HepG2 (cell line): ENCODE measurements at regions not wholly inside any gene's neighbourhood (a gene's known extent, or its start where the extent isn't known, plus 50 kb on each side); places are given as distances from the start of the nearest gene placed in this dataset.

Source experiments
- ATAC-seq: fragments of 200-7000 bp; cut with Tn5 transposase; 3 replicates; pipeline ENCODE4 v1.9.1; 2020; ENCODE audit warnings: mild to moderate bottlenecking, moderate library complexity
- BruUV-seq: library from RNA; stranded (reverse); fragments of 400-500 nt; replicated peaks from 2 replicates; lab custom pipeline; 2021; lab: Mats Ljungman, UMichigan
- CTCF ChIA-PET: fragments of 300-600 bp; formaldehyde crosslinking; extraction: SDS; loops from one replicate; lab custom pipeline; 2021; ENCODE audit warnings: low total read pairs, inconsistent platforms, low intra/inter-chr PET ratio; lab: Yijun Ruan, JAX
- POLR2A ChIA-PET: fragments of 350-600 bp; sonication (Branson Sonifier 250); formaldehyde crosslinking; loops from one replicate; lab custom pipeline; 2020; ENCODE audit warnings: antibody characterized with exemption, inconsistent platforms; lab: Yijun Ruan, JAX
- DNase-seq: peaks from one replicate; pipeline ENCODE4 v3.0.0-alpha.2; 2015; ENCODE audit warnings: low spot score
- FAIRE-seq: peaks from 3 replicates; lab custom pipeline; 2011; peaks lifted over from hg19 to GRCh38; lab: Jason Lieb, UNC
- H2AFZ ChIP-seq: one replicate; pipeline ENCODE4 v1.6.1; 2011; ENCODE audit warnings: low read length, inconsistent platforms
- H3K27ac ChIP-seq: fragments of 300-600 bp; 3 replicates; pipeline ENCODE4 v1.8.0; 2011; ENCODE audit warnings: mixed run types, mild to moderate bottlenecking, mixed read lengths, low read length, inconsistent platforms; ENCODE audit not compliant: insufficient read depth; ENCODE audit errors: extremely low read length
- H3K27me3 ChIP-seq, 2 experiments: fragments of 200-600 bp in 1 of 2; 2 replicates in 1 of 2; 3 replicates in 1 of 2; pipeline versions ENCODE4 v1.6.0 to v1.8.0; 2011; ENCODE audit warnings: low read length in 2 of 2, mild to moderate bottlenecking in 2 of 2, moderate library complexity in 2 of 2, inconsistent platforms in 1 of 2; ENCODE audit not compliant: insufficient read depth in 2 of 2, control insufficient read depth in 1 of 2
- H3K36me3 ChIP-seq, 2 experiments: fragments of 200-600 bp in 1 of 2; replicated peaks in 1 of 2; 2 replicates in 1 of 2; 3 replicates in 1 of 2; pipeline versions ENCODE4 v1.5.1 to v1.8.0; 2011; ENCODE audit warnings: low read length in 2 of 2, inconsistent platforms in 1 of 2; ENCODE audit not compliant: insufficient read depth in 2 of 2, control insufficient read depth in 1 of 2
- H3K4me1 ChIP-seq: 2 replicates; pipeline ENCODE4 v1.5.1; 2012; ENCODE audit warnings: low read length, inconsistent platforms; ENCODE audit not compliant: insufficient read depth
- H3K4me2 ChIP-seq: 2 replicates; pipeline ENCODE4 v1.6.0; 2011; ENCODE audit warnings: low read depth, low read length, inconsistent platforms
- H3K4me3 ChIP-seq, 3 experiments: fragments of 200-600 bp in 1 of 3; sonication (generic), shearing (Covaris generic) in 1 of 3; replicated peaks in 1 of 3; 2 replicates each; pipeline ENCODE4 v1.5.1; 2011 to 2016; ENCODE audit warnings: low read length in 3 of 3, inconsistent platforms in 2 of 3, low read depth in 2 of 3, mild to moderate bottlenecking in 2 of 3, control low read depth in 1 of 3, mixed read lengths in 1 of 3; ENCODE audit not compliant: insufficient read depth in 1 of 3
- H3K79me2 ChIP-seq: one replicate; pipeline ENCODE4 v1.6.1; 2011; ENCODE audit warnings: low read length, inconsistent platforms; ENCODE audit not compliant: insufficient read depth
- H3K9ac ChIP-seq: 2 replicates; pipeline ENCODE4 v1.6.0; 2011; ENCODE audit warnings: mild to moderate bottlenecking, low read depth, low read length, inconsistent platforms; ENCODE audit not compliant: insufficient read depth
- H3K9me3 ChIP-seq: 2 replicates; pipeline ENCODE4 v1.5.1; 2012; ENCODE audit warnings: mild to moderate bottlenecking, low read length
- H4K20me1 ChIP-seq: 2 replicates; pipeline ENCODE4 v1.6.0; 2011; ENCODE audit warnings: inconsistent platforms, mild to moderate bottlenecking, low read length, moderate library complexity; ENCODE audit not compliant: insufficient read depth
- HNF1B ChIP-seq: sonication (generic); formaldehyde crosslinking; IDR thresholded peaks from 2 replicates; pipeline ENCODE4 v1.5.1; 2020; ENCODE audit warnings: mild to moderate bottlenecking, moderate library complexity, missing genetic modification reagents
- KLF12 ChIP-seq: sonication (generic); formaldehyde crosslinking; IDR thresholded peaks from 2 replicates; pipeline ENCODE4 v1.4.0; 2020; ENCODE audit warnings: missing genetic modification reagents, borderline replicate concordance
- NR2C2 ChIP-seq: sonication (generic); formaldehyde crosslinking; IDR thresholded peaks from 2 replicates; pipeline ENCODE4 v1.4.0; 2020; ENCODE audit warnings: missing genetic modification reagents, mild to moderate bottlenecking, moderate library complexity, borderline replicate concordance
- PBX2 ChIP-seq: IDR thresholded peaks from 2 replicates; pipeline ENCODE4 v1.6.1; 2016; ENCODE audit warnings: control low read depth
- ZC3H4 ChIP-seq: sonication (generic); formaldehyde crosslinking; IDR thresholded peaks from 2 replicates; pipeline ENCODE4 v1.4.0; 2020; ENCODE audit warnings: missing genetic modification reagents, borderline replicate concordance
- ZNF354B ChIP-seq: sonication (generic); formaldehyde crosslinking; IDR thresholded peaks from 2 replicates; pipeline ENCODE4 v1.8.0; 2022; ENCODE audit warnings: mild to moderate bottlenecking, missing genetic modification reagents
- ZNF407 ChIP-seq: sonication (generic); formaldehyde crosslinking; IDR thresholded peaks from one replicate; pipeline ENCODE4 v1.5.1; 2020; ENCODE audit warnings: mild to moderate bottlenecking, missing genetic modification reagents; ENCODE audit errors: not compliant biosample characterization
- ZNF687 ChIP-seq: sonication (generic); formaldehyde crosslinking; IDR thresholded peaks from 2 replicates; pipeline ENCODE4 v1.5.1; 2020; ENCODE audit warnings: mild to moderate bottlenecking, missing genetic modification reagents, moderate library complexity
- WGBS: methylation state at CpG from one replicate; pipeline ENCODE4 v1.1.6; 2017; ENCODE audit warnings: low lambda C conversion rate; 5-methylcytosine and 5-hydroxymethylcytosine counted together
- in situ Hi-C: cut with HindIII; loops from 2 replicates; pipeline ENCODE4 v1.10.0; 2017; ENCODE audit warnings: low pct_unique_long_range_greater_than_20kb; ENCODE audit not compliant: extremely low pct_ligation_motif_present
- intact Hi-C: fragments of 100-400 bp; cut with micrococcal nuclease; formaldehyde crosslinking; loops from one replicate; pipeline ENCODE4 v1.10.0; 2022; ENCODE audit not compliant: unreplicated experiment

GRCh38 chr13:109307027-109307426 is 479.4 kb downstream of the IRS2 start:
- FAIRE-seq (no peak), DNase-seq (no peak), ATAC-seq (no peak)
- no peak for TF ChIP-seq PBX2 (CRISPR knock-in tag)
- no peak for TF ChIP-seq HNF1B (CRISPR knock-in tag)
- no peak for TF ChIP-seq KLF12 (CRISPR knock-in tag)
- TF ChIP-seq ZC3H4 (CRISPR knock-in tag), result no peak
- TF ChIP-seq NR2C2, result no peak
- no peak for TF ChIP-seq ZNF687 (CRISPR knock-in tag)
- no peak for TF ChIP-seq ZNF354B (CRISPR knock-in tag)
- no peak for TF ChIP-seq ZNF407
- Histone ChIP-seq H3K4me1 (peaks cover 15% of the 10 kb centered on the region), H4K20me1 (no peaks in the 10 kb centered on the region), H3K4me3 (no peak overlapping the region), H3K27ac (no peak overlapping the region), H3K9me3 (peaks cover under 1% of the 10 kb centered on the region; the same call in 1 of the 2 replicates), H3K4me2 (no peak overlapping the region), H3K9ac (no peak overlapping the region), H3K79me2 (no peaks in the 10 kb centered on the region), H3K36me3 (no peaks in the 10 kb centered on the region), H2AFZ (no peak overlapping the region), H3K27me3 (no peaks in the 10 kb centered on the region)
- CTCF ChIA-PET, result no interaction called here
- in situ Hi-C loops, result no loop called here
- intact Hi-C loops, result no loop called here
- BruUV-seq, result no TSS peak
- POLR2A ChIA-PET, result no interaction called here
- WGBS, result 20% methylated on average over 6 of the region's 6 CpGs
